ENCODE measurements at regions not wholly inside any gene's neighbourhood (a gene's known extent, or its start where the extent isn't known, plus 50 kb on each side); places are given as distances from the start of the nearest gene placed in this dataset.
A peak's percentile ranks its signal among the peaks of the same experiment; 100 is the strongest.

- Histone ChIP-seq H3K4me3 (no peak overlapping the region), H3K27me3 (no peaks in the 10 kb centered on the region), H3K36me3 (no peaks in the 10 kb centered on the region), H3K9me3 (no peaks in the 10 kb centered on the region), H3K4me1 (peaks cover 0 to 6% (median 0%) of the 10 kb centered on the region in 4 donors), H3K27ac (no peak overlapping the region)
- WGBS (ENCODE audit: insufficient coverage, low coverage, low lambda C conversion rate, missing lambda C conversion rate), result 66% methylated on average over 3 of the region's 3 CpGs
- intact Hi-C loops (cut with DNase I), result no loop called here
- peak in 1 of 4 donors; percentile 36 for ATAC-seq
- DNase-seq, result no peak
- no peak for TF ChIP-seq POLR2A (IDR thresholded peaks at IDR 0.05)
- TF ChIP-seq CTCF (IDR thresholded peaks at IDR 0.05), result no peak
These were observed 132.3 kb downstream of the UNC5CL start for GRCh38 chr6:40906759-40907158.

- intact Hi-C loops (cut with DNase I), result no loop called here
- H3K36me3 ChIP-seq, result no peaks in the 10 kb centered on the region
- DNase-seq (no peak), ATAC-seq (no peak)
- peaks cover 0 to 10% (median 0%) of the 10 kb centered on the region in 4 donors for H3K4me1 ChIP-seq
- WGBS (ENCODE audit: insufficient coverage, low coverage, low lambda C conversion rate, missing lambda C conversion rate), result 38% methylated on average over 1 of the region's 2 CpGs
- no peak overlapping the region for H3K4me3 ChIP-seq
- no peak overlapping the region for H3K27ac ChIP-seq
- TF ChIP-seq POLR2A (IDR thresholded peaks at IDR 0.05) (no peak), CTCF (IDR thresholded peaks at IDR 0.05) (no peak)
- no peaks in the 10 kb centered on the region for H3K9me3 ChIP-seq
- no peaks in the 10 kb centered on the region for H3K27me3 ChIP-seq
These were observed 134.3 kb downstream of the UNC5CL start for GRCh38 chr6:40904583-40905194.

- intact Hi-C loops (cut with DNase I), result no loop called here
- no peak for ATAC-seq
- H3K4me1 ChIP-seq, result peaks cover 0 to 17% (median 0%) of the 10 kb centered on the region in 4 donors
- no peaks in the 10 kb centered on the region for H3K36me3 ChIP-seq
- DNase-seq, result no peak
- 50% methylated on average over 1 of the region's 1 CpG for WGBS (ENCODE audit: insufficient coverage, low coverage, low lambda C conversion rate, missing lambda C conversion rate)
- no peaks in the 10 kb centered on the region for H3K27me3 ChIP-seq
- TF ChIP-seq POLR2A (IDR thresholded peaks at IDR 0.05), result no peak
- TF ChIP-seq CTCF (IDR thresholded peaks at IDR 0.05), result no peak
- no peaks in the 10 kb centered on the region for H3K9me3 ChIP-seq
- no peak overlapping the region for H3K4me3 ChIP-seq
- H3K27ac ChIP-seq, result no peak overlapping the region
These were observed 135.6 kb downstream of the UNC5CL start for GRCh38 chr6:40903456-40903855.

GRCh38 chr6:40901322-40902055 is 137.5 kb downstream of the UNC5CL start:
- TF ChIP-seq POLR2A (IDR thresholded peaks at IDR 0.05) (no peak), CTCF (IDR thresholded peaks at IDR 0.05) (no peak)
- Histone ChIP-seq H3K27ac (no peak overlapping the region), H3K4me3 (no peak overlapping the region), H3K27me3 (no peaks in the 10 kb centered on the region), H3K36me3 (no peaks in the 10 kb centered on the region), H3K9me3 (no peaks in the 10 kb centered on the region), H3K4me1 (peaks cover 0 to 29% (median 3%) of the 10 kb centered on the region in 4 donors)
- DNase-seq (no peak), ATAC-seq (no peak)
- intact Hi-C loops (cut with DNase I), result no loop called here
- 86% methylated on average over 1 of the region's 1 CpG for WGBS (ENCODE audit: insufficient coverage, low coverage, low lambda C conversion rate, missing lambda C conversion rate)

Data from right lobe of liver (tissue), 6 donors.